Femur (tissue), 1 donor: ENCODE measurements at regions not wholly inside any gene's neighbourhood (a gene's known extent, or its start where the extent isn't known, plus 50 kb on each side); places are given as distances from the start of the nearest gene placed in this dataset.
A peak's percentile ranks its signal among the peaks of the same experiment; 100 is the strongest.

Experiments used
- DNase-seq: peaks from one replicate; pipeline ENCODE4 v3.0.0-alpha.2; 2017

- DNase-seq: no peak
These were observed 69.4 kb upstream of the SMIM36 start for GRCh38 chr17:55580596-55581133.

DNA sequence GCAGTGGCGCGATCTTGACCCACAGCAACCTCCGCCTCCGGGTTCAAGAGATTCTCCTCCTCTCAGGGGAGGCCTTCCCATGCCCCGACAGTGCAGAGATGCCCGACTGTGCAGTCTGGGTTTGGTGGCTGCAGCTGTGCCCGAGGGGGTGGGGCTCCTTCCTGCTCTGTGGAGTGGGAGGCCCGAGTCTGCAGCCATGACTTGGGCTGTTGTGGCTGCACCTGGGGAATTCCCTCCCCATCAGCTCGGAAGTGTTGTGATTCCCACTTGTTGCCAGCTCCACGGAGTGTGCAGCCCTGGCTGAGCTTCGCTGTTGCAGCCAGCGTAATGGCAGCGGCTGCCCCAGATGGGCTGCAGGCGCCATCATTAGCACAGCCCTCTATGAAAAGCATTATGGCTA lies 66.4 kb upstream of the SMIM36 start:
- DNase-seq: no peak

DNA sequence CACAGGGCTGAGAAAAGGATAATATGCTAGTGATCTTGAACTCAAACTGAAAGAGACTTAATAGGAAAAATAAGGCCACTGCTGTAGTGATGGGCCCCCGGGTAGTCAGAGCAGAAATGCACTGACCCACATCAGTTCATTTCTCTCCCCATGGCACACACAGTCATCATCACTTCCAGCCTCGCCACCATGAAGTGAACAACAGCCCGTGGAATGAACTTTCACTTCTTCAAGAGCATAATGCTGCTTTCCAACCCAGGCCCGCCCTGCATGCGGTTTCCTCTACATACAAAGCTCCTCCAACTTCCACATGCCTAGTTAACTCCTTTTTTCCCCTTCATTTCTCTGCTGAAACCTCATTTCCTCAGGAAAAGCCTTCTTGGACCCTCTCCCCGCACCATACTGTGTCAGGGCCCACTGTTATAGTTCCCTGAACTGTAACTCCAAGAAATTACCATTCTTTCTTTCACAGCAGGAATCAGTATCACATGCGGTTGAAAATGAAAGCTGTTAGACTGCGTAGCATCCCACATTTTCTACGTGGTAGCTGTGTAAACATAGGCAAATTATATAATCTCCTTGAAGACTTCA lies 65.8 kb upstream of the SMIM36 start:
- DNase-seq: peak; percentile 79

DNA sequence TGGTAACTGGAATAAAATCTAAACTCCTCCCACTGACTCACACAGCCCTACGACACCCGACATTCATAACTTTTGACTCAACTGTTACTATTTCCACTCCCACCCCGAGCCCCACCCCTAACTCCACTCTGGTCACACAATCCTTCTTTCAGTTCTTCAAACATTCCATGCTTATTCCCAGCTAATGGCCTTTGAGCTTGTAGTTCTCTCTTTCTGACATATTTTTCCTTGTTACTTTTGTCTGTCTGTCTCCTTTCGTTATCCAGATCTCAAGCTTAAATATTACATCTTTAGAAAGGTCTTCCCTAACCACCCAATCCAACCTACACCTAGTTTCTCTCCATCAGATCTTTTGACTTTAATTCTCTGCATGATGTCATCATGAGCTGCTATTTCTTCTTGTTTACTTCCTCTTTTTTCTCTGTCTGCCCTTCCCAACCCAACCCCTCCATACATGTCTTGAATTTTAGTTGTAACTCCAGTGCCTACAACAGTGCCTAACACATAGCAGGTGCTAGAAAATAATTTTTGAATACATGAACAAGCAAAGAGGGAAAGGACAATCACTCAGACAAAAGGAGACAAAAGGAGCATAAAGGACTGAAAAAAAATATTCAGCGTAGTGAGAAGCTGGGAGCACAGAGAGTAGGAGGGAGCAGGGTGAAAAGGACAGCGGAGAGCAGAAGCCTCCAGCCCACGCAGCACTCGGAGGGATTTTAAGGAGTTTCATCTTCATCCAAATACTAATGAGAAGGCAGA lies 65.2 kb upstream of the SMIM36 start:
- DNase-seq: peak; percentile 39

GRCh38 chr17:55575058-55575636 lies 63.9 kb upstream of the SMIM36 start:
- no peak for DNase-seq

- DNase-seq: no peak
These were observed 61.3 kb upstream of the SMIM36 start for GRCh38 chr17:55572599-55572998.

- no peak for DNase-seq
These were observed 60.9 kb upstream of the SMIM36 start for GRCh38 chr17:55572139-55572538.

DNA sequence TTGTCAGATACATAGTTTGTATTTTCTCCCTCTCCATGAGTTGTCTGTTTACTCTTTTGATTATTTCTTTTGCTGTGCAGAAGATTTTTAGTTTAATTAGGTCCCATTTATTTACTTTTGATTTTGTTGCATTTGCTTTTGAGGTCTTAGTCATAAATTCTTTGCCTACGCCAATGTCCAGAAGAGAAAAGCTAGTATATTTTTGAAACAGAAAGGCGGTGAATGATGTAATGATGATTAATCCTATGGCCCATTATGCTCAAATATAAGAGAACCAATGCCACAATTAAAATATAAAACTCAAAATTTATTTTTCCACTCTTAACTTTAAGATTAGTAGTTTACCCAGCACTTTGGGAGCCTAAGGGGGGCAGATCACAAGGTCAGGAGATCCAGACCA lies 59.8 kb upstream of the SMIM36 start:
- no peak for DNase-seq

DNA sequence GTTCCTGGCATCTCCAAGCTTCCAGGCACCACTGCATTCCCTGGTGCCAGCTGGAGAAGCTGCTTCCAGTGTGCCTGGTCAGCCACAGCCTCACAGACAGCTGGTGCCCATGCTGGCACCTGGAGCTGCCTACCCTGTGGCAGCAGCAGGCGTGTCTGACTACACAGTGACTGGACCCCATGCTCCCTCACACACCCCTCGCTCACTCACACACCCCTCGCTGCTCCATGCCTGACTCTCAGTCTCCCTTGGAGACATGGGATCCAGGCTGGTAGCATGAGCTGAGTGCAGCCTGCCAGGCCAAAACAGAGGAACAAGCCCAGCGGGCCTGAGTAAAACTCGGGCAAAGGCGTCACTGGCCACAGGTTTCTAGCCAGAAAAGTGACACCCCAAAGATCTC lies 59.1 kb upstream of the SMIM36 start:
- DNase-seq: no peak

- DNase-seq: peak; percentile 54
These were observed 56.3 kb upstream of the SMIM36 start for GRCh38 chr17:55567240-55568214.

DNA sequence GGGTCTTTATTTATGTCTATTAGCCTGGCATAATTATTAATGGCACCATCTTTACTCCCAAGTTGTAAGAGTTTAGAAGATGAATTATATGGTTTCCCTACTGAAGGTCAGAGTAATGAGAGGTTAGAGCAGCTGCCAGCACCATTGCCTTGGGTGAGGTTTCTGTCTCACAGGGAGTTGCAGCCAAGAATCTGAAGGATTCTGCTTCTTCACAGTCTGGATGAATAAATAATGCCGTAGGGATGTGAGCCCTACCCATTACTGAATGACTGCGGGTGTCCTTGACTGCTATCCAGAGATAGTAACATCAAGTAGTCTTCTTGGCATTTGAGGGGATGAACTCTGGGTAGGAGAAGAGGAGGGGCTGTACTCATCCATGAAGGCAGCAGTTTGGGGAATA lies 52.8 kb upstream of the SMIM36 start:
- no peak for DNase-seq

DNA sequence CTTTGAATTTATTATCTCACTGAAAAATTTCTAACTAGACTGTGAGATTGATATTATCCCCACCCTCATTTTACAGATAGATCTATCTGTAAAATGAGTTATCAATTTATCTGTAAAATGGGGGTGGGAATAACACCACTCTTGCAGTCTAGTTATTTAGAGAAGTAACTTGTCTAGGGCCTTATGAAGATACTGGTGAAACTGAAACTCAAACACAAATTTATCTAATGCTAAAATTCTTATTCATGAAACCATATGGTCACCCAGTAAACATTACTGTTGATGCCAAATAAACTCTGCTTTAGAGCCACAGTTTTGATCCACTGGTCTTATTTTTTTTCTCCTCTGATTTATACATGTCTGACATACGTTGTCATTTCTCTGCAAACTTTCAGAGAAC lies 52.1 kb upstream of the SMIM36 start:
- DNase-seq: no peak

DNA sequence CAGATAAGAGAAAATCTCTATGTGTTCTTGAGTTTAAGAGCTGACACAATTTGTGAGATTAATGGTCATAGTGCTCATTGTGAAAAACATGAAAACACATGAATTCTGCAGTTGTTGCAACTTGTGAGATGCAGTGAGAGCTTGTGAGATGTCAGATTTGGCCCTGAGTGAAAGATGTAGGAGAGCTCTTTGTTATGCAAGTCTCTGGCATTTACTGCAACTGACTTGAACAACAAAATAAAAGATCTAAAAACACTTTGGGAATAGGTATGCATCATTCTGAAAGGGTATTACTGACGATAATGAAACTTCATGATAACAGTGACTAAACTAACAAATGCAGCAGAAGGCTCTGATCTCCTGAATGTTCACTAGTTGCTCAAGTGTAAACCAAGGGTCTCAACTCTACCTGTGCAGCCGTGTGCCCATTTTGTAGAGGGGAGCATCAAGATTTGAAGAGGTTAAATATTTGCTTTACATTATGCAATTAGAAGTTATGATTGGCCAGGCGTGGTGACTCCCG lies 50.8 kb upstream of the SMIM36 start:
- DNase-seq: no peak

DNA sequence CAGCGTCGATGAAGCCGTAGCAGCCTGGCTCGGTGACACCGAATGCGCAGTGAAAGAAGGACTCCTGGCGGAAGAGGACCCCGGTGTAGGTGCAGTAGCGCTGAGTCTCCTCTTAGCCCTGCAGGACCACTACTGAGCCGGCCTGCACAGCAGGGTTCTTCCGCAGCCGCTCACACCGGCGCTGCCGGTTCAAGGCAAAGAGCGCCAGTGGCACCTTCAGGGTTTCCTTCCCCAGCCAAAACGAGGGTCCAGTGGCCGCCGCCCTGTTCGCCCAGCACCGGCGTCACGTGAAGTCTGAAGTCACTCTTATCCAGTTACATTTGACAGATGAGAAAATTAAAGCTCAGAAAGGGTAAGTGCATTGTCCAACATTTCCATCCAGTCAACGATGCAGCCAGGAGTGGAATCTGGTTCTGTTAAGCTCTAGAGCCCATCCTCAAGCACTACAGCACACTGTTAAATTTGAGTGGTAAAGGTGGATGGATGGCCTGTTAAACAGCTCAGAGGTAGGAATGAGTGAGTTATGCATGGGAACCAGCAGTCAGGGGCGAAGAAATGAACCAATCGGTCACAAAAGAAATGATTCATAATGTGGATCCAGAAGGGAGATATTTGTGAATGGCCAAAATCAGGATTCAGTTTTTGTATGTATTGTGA lies 50.2 kb upstream of the SMIM36 start:
- DNase-seq: no peak
